Central memory CD8-positive, alpha-beta T cell (primary cell): ENCODE measurements at regions not wholly inside any gene's neighbourhood (a gene's known extent, or its start where the extent isn't known, plus 50 kb on each side); places are given as distances from the start of the nearest gene placed in this dataset.

Source experiments
- ATAC-seq: fragments of 150-1000 bp; cut with Tn5 transposase; replicated peaks from 2 replicates; pipeline ENCODE4 v1.10.0; 2022; ENCODE audit warnings: mild to moderate bottlenecking, moderate FRiP score, moderate number of reproducible peaks; ENCODE audit not compliant: poor library complexity, severe bottlenecking; ENCODE audit errors: extremely low read depth
- DNase-seq, 2 donors: peaks; one replicate each; pipeline ENCODE4 v3.0.0; 2021; ENCODE audit warnings: low spot score in 2 of 2
- H3K27ac Mint-ChIP-seq: one replicate; pipeline ENCODE4 v1.8.0; 2022; ENCODE audit warnings: low read depth, mild to moderate bottlenecking, moderate library complexity, mixed read lengths
- H3K27me3 Mint-ChIP-seq: one replicate; pipeline ENCODE4 v1.8.0; 2022; ENCODE audit warnings: mixed read lengths
- H3K36me3 Mint-ChIP-seq: one replicate; pipeline ENCODE4 v1.8.0; 2022; ENCODE audit warnings: mild to moderate bottlenecking, moderate library complexity, mixed read lengths; ENCODE audit not compliant: insufficient read depth
- H3K4me1 Mint-ChIP-seq: one replicate; pipeline ENCODE4 v1.8.0; 2022; ENCODE audit warnings: mixed read lengths
- H3K4me3 Mint-ChIP-seq: one replicate; pipeline ENCODE4 v1.8.0; 2022; ENCODE audit warnings: mild to moderate bottlenecking, moderate library complexity, mixed read lengths
- H3K9me3 Mint-ChIP-seq: one replicate; pipeline ENCODE4 v1.8.0; 2022; ENCODE audit warnings: mixed read lengths

GRCh38 chr6:18962361-18962905 is 575.3 kb downstream of the RNF144B start:
- Mint-ChIP-seq H3K4me1 (no peaks in the 10 kb centered on the region), H3K27me3 (no peaks in the 10 kb centered on the region), H3K36me3 (no peaks in the 10 kb centered on the region), H3K9me3 (peaks cover 24% of the 10 kb centered on the region), H3K4me3 (no peak overlapping the region), H3K27ac (no peak overlapping the region)
- DNase-seq (no peak), ATAC-seq (no peak)

- Mint-ChIP-seq H3K27me3 (no peaks in the 10 kb centered on the region), H3K4me1 (no peaks in the 10 kb centered on the region), H3K9me3 (peaks cover 32% of the 10 kb centered on the region), H3K27ac (no peak overlapping the region), H3K4me3 (no peak overlapping the region), H3K36me3 (no peaks in the 10 kb centered on the region)
- DNase-seq: no peak
- ATAC-seq: no peak
Measured at GRCh38 chr6:18963439-18963838, 576.3 kb downstream of the RNF144B start.

GRCh38 chr6:18973251-18973650 is 586.1 kb downstream of the RNF144B start:
- Mint-ChIP-seq H3K4me3 (no peak overlapping the region), H3K9me3 (peaks cover 7% of the 10 kb centered on the region), H3K36me3 (no peaks in the 10 kb centered on the region), H3K27me3 (no peaks in the 10 kb centered on the region), H3K27ac (no peak overlapping the region), H3K4me1 (no peaks in the 10 kb centered on the region)
- no peak for ATAC-seq
- DNase-seq: no peak

- Mint-ChIP-seq H3K27me3 (no peaks in the 10 kb centered on the region), H3K4me3 (no peak overlapping the region), H3K4me1 (no peaks in the 10 kb centered on the region), H3K36me3 (no peaks in the 10 kb centered on the region), H3K9me3 (peaks cover 8% of the 10 kb centered on the region), H3K27ac (no peak overlapping the region)
- ATAC-seq (no peak), DNase-seq (no peak)
Measured at GRCh38 chr6:18976091-18976490, 588.9 kb downstream of the RNF144B start.

- no peaks in the 10 kb centered on the region for H3K27me3 Mint-ChIP-seq
- H3K4me1 Mint-ChIP-seq: no peaks in the 10 kb centered on the region
- no peaks in the 10 kb centered on the region for H3K36me3 Mint-ChIP-seq
- ATAC-seq: no peak
- H3K4me3 Mint-ChIP-seq: no peak overlapping the region
- H3K9me3 Mint-ChIP-seq: peaks cover 11% of the 10 kb centered on the region
- no peak overlapping the region for H3K27ac Mint-ChIP-seq
- DNase-seq: no peak
Measured at GRCh38 chr6:18976966-18977365, 589.8 kb downstream of the RNF144B start.

- Mint-ChIP-seq H3K4me1 (no peaks in the 10 kb centered on the region), H3K4me3 (no peak overlapping the region), H3K27me3 (no peaks in the 10 kb centered on the region), H3K36me3 (no peaks in the 10 kb centered on the region), H3K9me3 (peaks cover 11% of the 10 kb centered on the region), H3K27ac (no peak overlapping the region)
- ATAC-seq (no peak), DNase-seq (no peak)
Measured at GRCh38 chr6:18978337-18979128, 591.4 kb downstream of the RNF144B start.

GRCh38 chr6:18985061-18985460 is 597.9 kb downstream of the RNF144B start:
- ATAC-seq (no peak), DNase-seq (no peak)
- Mint-ChIP-seq H3K4me3 (no peak overlapping the region), H3K27ac (no peak overlapping the region), H3K36me3 (no peaks in the 10 kb centered on the region), H3K27me3 (no peaks in the 10 kb centered on the region), H3K9me3 (peaks cover 10% of the 10 kb centered on the region), H3K4me1 (no peaks in the 10 kb centered on the region)

- Mint-ChIP-seq H3K4me3 (no peak overlapping the region), H3K27ac (no peak overlapping the region), H3K27me3 (no peaks in the 10 kb centered on the region), H3K4me1 (peaks cover 3% of the 10 kb centered on the region), H3K9me3 (peaks cover 13% of the 10 kb centered on the region), H3K36me3 (no peaks in the 10 kb centered on the region)
- DNase-seq: no peak
- ATAC-seq: no peak
Measured at GRCh38 chr6:18985996-18986395, 598.8 kb downstream of the RNF144B start.

GRCh38 chr6:18988636-18989035 is 601.5 kb downstream of the RNF144B start:
- Mint-ChIP-seq H3K4me3 (no peak overlapping the region), H3K36me3 (no peaks in the 10 kb centered on the region), H3K4me1 (peaks cover 5% of the 10 kb centered on the region), H3K9me3 (peaks cover 21% of the 10 kb centered on the region), H3K27me3 (no peaks in the 10 kb centered on the region), H3K27ac (no peak overlapping the region)
- ATAC-seq (no peak), DNase-seq (no peak)

GRCh38 chr6:18990059-18990978 is 603.2 kb downstream of the RNF144B start:
- H3K9me3 Mint-ChIP-seq: peaks cover 21% of the 10 kb centered on the region
- no peak overlapping the region for H3K27ac Mint-ChIP-seq
- peaks cover 5% of the 10 kb centered on the region for H3K4me1 Mint-ChIP-seq
- no peak for DNase-seq
- no peaks in the 10 kb centered on the region for H3K27me3 Mint-ChIP-seq
- H3K36me3 Mint-ChIP-seq: no peaks in the 10 kb centered on the region
- ATAC-seq: no peak
- H3K4me3 Mint-ChIP-seq: no peak overlapping the region

GRCh38 chr6:18997375-18997826 is 610.3 kb downstream of the RNF144B start:
- Mint-ChIP-seq H3K4me3 (no peak overlapping the region), H3K27ac (no peak overlapping the region), H3K9me3 (peaks cover 23% of the 10 kb centered on the region), H3K36me3 (no peaks in the 10 kb centered on the region), H3K27me3 (no peaks in the 10 kb centered on the region), H3K4me1 (no peaks in the 10 kb centered on the region)
- ATAC-seq: no peak
- no peak for DNase-seq

- H3K27ac Mint-ChIP-seq: no peak overlapping the region
- H3K4me1 Mint-ChIP-seq: no peaks in the 10 kb centered on the region
- H3K4me3 Mint-ChIP-seq: no peak overlapping the region
- no peak for ATAC-seq
- H3K27me3 Mint-ChIP-seq: no peaks in the 10 kb centered on the region
- no peak for DNase-seq
- peaks cover 17% of the 10 kb centered on the region for H3K9me3 Mint-ChIP-seq
- H3K36me3 Mint-ChIP-seq: no peaks in the 10 kb centered on the region
Measured at GRCh38 chr6:19002976-19003560, 615.9 kb downstream of the RNF144B start.
